DMS114 treated with DMSO at 0.1 percent for 48 hours (cell line): ENCODE measurements at regions not wholly inside any gene's neighbourhood (a gene's known extent, or its start where the extent isn't known, plus 50 kb on each side); places are given as distances from the start of the nearest gene placed in this dataset.

Source experiments
- DNase-seq: peaks from one replicate; lab custom pipeline; 2025; ENCODE audit not compliant: unreplicated experiment; lab: John Stamatoyannopoulos, UW

DNA sequence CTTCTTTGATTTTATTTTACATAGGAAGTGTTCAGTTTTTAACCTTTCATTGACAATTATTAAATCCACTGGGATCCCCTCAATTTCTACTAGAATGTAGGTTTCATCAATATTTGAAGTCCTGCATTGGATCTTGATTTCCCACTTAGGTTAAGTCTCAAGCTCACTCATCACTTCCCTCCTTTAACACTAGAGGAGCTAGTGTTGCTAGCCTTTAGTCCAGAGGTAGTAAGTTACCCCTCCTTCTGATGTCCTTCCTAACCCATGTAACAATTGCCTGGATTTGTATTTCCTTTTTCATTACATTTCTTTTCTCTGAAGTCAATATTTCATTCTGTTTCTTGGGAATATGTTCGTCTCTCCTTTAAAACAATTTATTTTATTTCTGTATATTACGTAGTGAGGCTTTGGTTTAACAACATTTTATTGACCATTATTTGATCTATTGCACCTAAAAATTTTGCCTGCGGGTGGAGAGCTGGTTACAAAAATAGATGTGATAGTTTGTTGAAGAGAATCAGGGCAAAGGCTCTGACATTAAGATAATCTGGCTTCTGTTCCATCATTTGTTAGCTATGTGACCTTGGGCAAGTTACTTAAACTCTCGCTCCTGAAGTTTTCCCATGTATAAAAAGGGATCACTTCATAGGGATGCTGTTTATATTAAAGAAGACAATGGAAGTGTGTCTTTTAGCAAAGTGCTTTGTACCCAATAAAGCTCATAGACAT lies 833.0 kb downstream of the SLC4A3 start:
- DNase-seq = no peak

GRCh38 chr2:220463876-220464275 lies 836.4 kb downstream of the SLC4A3 start:
- no peak for DNase-seq

- no peak for DNase-seq
These were observed 838.3 kb downstream of the SLC4A3 start for GRCh38 chr2:220465700-220466099.

DNA sequence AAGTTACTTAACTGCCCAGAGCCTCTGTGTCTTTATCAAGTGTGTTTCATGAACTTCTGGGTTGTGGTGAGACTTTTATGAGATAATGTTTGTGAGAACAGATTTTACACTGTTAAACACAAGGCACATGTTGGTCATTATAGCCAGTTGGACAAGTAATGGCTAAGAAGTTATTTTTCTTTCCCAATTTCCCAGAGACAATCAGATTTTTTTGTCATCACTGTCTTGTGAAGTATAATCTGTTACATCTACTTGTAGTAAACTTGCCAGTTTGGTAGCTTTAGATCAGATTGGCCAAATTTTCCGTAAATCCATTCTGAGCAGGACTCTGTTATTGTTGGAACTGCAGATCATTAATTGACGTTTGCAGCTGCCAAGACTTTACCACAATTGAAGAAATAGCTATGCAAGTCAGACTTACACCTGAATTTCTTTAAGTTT lies 838.8 kb downstream of the SLC4A3 start:
- no peak for DNase-seq

DNA sequence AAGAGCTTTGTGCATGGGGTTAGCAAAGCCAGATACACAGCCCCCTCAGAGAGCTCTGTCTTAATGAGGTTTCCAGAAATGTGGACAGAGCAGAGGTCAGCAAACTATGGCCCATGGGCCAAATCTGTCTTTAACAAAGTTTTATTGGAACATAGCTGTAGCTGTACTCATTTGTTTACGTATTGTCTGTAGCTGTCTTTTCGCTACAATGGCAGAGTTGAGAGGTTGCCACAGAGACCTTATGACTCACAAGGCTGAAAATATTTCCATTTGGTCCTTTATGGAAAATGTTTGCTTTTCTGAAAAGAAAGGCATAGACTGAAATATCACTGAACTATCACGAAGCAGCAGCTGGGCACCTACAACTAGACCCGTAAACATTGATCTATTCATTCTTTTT lies 841.8 kb downstream of the SLC4A3 start:
- no peak for DNase-seq

DNA sequence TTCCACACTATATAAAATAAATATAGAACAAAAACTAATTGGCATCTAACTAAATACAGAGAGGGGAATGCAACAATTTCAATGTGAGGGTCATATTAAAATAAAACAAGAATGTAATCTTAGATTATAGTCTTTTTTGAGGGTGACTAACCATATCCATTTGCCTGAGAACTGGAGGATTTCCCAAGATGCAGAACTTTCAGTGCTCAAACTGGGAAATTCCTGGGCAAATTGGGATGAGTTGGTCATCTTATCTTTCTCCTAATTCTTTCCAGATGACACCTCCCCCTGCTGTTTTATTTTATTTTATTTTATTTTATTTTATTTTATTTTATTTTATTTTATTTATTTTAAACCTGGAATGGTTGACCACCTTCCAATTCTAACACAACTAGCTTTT lies 846.2 kb downstream of the SLC4A3 start:
- no peak for DNase-seq

DNA sequence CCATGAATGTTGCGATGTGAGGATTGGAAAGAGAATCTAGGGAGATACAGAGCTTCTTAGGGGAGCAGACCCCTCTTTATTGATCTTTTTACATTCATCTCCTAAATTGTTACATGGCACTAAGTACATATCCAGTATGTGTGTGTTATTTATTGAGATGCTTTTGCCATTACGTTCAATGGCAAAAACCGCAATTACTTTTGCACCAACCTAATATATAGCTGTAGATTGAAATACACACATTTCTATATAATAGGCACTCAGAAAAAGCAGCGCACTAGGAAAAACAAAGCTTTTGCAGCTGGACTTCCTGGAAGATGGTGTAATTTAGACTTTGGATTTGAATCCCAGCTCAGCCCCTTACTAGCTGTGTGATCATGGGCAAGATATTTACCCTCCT lies 849.4 kb downstream of the SLC4A3 start:
- no peak for DNase-seq

- no peak for DNase-seq
These were observed 851.1 kb downstream of the SLC4A3 start for GRCh38 chr2:220478305-220479058.

- no peak for DNase-seq
These were observed 855.3 kb downstream of the SLC4A3 start for GRCh38 chr2:220482716-220483115.

DNA sequence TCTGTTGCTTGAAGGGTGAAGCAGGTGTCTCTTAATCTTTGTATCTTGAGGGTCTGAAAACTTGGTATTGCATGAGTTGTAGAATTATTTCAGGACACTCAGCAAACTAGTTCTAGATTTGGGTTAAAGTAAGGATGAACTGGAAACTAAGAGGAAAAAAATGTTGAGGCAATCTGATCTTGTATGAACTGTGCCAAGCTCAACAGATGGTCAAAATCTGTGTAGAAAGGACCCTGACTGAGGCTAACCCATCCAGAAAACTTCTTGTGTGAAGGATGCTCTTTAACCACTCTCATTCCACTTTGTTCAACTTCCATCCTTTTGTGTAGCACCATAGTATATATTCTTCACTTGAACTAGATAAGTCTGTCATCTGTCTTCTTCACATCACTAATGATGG lies 861.7 kb downstream of the SLC4A3 start:
- no peak for DNase-seq

GRCh38 chr2:220491670-220492069 lies 864.2 kb downstream of the SLC4A3 start:
- no peak for DNase-seq

DNA sequence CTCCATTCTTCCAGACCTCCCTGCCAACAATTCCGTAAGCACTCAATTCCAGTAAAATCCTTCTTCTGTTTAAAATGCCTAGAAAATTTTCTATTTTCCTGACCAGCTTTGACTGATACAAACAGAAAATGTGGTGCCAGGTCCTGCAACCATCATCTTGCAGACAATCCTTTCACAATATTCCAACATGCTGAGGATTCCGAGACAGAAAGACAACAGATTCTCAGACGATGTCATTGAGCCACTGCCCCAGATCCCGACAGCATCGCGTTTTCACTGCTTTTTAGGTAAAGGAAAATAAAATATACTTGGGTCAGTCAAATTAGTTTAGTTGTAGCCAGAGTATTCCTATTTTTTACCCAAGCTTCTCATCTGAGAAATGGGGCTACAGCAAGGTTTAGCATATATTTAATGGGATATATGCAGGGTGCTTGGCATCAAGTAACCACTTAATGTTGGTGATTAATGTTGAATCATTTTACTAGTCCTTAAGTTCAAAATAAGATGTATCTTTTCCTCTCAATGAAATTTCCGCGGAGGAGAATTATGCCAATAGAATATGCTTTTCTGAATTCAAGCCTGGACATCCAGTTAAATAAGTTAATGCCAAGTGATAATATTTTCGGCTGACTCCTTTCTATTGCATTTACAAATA lies 866.6 kb downstream of the SLC4A3 start:
- DNase-seq = no peak

DNA sequence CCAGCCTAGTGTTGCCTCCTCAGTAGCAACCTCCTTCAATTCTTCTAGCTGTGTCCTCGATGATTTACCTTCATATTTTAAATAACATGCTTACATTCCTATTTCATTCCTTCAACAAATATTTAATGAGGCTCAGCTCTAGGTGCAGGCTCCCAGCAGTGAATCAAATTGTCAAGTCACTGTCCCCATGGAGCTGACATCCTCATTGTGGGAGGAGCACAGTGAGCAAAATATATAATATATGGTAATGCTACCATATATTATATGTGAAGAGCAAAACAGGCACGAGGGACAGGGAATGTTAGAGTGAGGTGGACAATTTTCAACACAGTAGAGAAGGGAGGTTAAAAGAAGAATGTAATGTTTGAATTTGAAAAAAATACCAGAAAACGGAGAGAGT lies 869.1 kb downstream of the SLC4A3 start:
- no peak for DNase-seq

GRCh38 chr2:220499225-220499624 lies 871.8 kb downstream of the SLC4A3 start:
- DNase-seq = no peak

DNA sequence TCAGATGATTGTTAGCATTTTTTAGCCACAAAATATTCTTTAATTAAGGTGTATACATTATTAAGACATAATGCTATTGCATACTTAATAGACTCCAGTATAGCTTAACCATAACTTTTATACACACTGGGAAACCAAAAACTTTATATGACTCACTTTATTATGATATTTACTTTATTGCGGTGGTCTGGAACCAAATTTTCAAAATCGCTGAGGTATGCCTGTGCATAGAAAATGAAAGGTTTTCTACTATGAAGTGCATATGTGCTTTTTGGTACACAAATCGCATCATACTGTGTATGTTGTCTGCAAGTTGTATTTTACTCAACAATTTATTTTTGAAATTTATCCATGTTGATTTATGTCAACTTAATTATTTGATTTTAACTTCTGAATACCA lies 875.1 kb downstream of the SLC4A3 start:
- no peak for DNase-seq

- DNase-seq = no peak
These were observed 876.0 kb downstream of the SLC4A3 start for GRCh38 chr2:220503431-220503830.

DNA sequence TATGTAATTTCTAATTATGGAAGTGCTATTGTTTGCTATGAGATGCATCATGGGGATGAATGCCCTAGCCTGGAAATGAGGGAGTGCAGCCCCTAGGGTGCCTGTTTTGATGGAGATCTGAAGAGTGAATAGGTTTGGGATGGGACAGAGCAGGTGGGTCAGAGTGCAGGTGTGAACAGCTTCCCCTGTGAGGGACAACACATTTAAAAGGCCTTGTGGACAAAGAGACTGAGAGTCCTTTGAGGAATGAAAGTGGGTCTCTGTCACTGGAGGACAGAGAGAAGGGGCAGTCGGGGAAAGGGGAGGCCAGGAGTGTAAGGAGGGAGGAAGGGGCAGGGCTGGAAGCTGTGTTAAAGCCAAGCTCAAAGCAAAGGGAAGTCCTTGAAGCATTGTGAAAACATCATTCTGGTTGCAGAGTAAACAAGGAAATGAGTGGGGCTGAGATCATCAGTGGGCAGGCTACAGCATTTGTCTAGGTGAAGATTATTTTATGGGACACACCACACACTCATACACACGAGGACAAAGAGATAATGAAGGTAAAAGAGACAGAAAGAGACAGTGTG lies 877.6 kb downstream of the SLC4A3 start:
- no peak for DNase-seq

- no peak for DNase-seq
These were observed 879.0 kb downstream of the SLC4A3 start for GRCh38 chr2:220506466-220506865.

- DNase-seq = no peak
These were observed 881.8 kb downstream of the SLC4A3 start for GRCh38 chr2:220509096-220509757.

DNA sequence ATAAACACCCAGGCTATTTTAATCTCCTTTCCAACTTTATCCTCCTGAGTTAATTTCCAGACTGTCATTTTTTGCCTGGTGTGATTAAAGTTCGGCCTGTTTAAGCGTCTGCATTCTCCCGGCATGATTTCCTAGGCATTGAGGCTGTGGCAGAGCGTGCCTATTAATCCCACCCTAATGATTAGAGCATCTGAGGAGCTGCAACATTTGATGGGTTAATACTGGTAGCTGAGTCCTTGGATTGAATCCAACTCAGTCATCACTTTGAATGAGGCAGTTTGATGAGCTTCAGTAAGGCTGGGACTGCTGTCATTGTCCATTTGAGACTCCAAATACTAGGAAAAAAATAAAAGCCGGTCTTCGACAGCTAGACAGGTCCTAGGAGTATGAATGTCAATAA lies 882.5 kb downstream of the SLC4A3 start:
- DNase-seq = no peak

GRCh38 chr2:220510668-220511067 lies 883.2 kb downstream of the SLC4A3 start:
- DNase-seq = no peak
